ENCODE measurements at regions not wholly inside any gene's neighbourhood (a gene's known extent, or its start where the extent isn't known, plus 50 kb on each side); places are given as distances from the start of the nearest gene placed in this dataset.

DNA sequence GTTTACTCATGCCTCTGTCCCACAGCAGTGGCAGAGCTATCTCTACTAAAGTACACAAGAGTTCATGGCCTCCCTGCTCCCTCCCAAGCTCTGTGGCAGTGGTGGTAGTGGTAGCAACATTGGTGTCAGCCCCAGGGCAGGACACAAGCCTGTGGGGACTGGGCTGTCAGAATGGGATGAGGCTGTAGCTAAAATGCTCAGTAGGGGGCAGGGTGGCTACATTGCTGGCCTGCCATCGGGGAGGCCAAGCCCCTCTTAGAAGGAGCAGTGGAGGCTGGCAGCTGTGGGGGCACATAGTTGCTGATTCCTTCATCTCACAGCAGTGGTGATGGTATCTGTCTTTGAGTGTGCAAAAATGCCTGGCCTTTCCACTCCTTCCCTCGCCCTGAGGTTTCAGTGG, 461.7 kb downstream of the PCDH18 start:
- TF ChIP-seq POLR2A (IDR thresholded peaks at IDR 0.05) (no peak), CTCF (IDR thresholded peaks at IDR 0.05 in 4 of 5, conservative IDR thresholded peaks at IDR 0.05 in 1 of 5) (no peak)
